Bronchial epithelial cell (primary cell): ENCODE measurements at regions not wholly inside any gene's neighbourhood (a gene's known extent, or its start where the extent isn't known, plus 50 kb on each side); places are given as distances from the start of the nearest gene placed in this dataset.

Experiments
- DNase-seq: peaks from one replicate; pipeline ENCODE4 v3.0.0-alpha.2; 2010; ENCODE audit warnings: low read depth
- FAIRE-seq: peaks from 2 replicates; lab custom pipeline; 2011; peaks lifted over from hg19 to GRCh38; lab: Jason Lieb, UNC
- H3K27me3 ChIP-seq: 2 replicates; pipeline ENCODE4 v1.5.1; 2011; ENCODE audit warnings: low read length; ENCODE audit not compliant: control insufficient read depth, insufficient read depth
- H3K36me3 ChIP-seq: 2 replicates; pipeline ENCODE4 v1.5.1; 2011; ENCODE audit warnings: low read length; ENCODE audit not compliant: control insufficient read depth, insufficient read depth
- H3K4me3 ChIP-seq: 2 replicates; pipeline ENCODE4 v1.5.1; 2011; ENCODE audit warnings: mild to moderate bottlenecking, low read depth, low read length, control low read depth
- CTCF ChIP-seq: IDR thresholded peaks from 2 replicates; pipeline ENCODE4 v1.5.1; 2011; ENCODE audit warnings: mild to moderate bottlenecking, moderate library complexity, low read length, control low read depth, inconsistent platforms; ENCODE audit not compliant: insufficient read depth, severe bottlenecking

- no peak for DNase-seq
- H3K36me3 ChIP-seq, result no peaks in the 10 kb centered on the region
- FAIRE-seq, result no peak
- H3K4me3 ChIP-seq, result no peak overlapping the region
- no peak for TF ChIP-seq CTCF
- H3K27me3 ChIP-seq, result no peaks in the 10 kb centered on the region
These were observed 791.7 kb upstream of the POM121L12 start for GRCh38 chr7:52243685-52244084.

- DNase-seq (no peak), FAIRE-seq (no peak)
- no peak overlapping the region for H3K4me3 ChIP-seq
- TF ChIP-seq CTCF, result no peak
- H3K27me3 ChIP-seq, result no peaks in the 10 kb centered on the region
- H3K36me3 ChIP-seq, result no peaks in the 10 kb centered on the region
These were observed 802.2 kb upstream of the POM121L12 start for GRCh38 chr7:52233248-52233647.

- FAIRE-seq, result no peak
- DNase-seq, result no peak
- Histone ChIP-seq H3K36me3 (no peaks in the 10 kb centered on the region), H3K4me3 (no peak overlapping the region), H3K27me3 (no peaks in the 10 kb centered on the region)
- TF ChIP-seq CTCF, result no peak
These were observed 823.5 kb upstream of the POM121L12 start for GRCh38 chr7:52211930-52212329.

GRCh38 chr7:52209614-52210013 is 825.8 kb upstream of the POM121L12 start:
- DNase-seq, result no peak
- no peak for FAIRE-seq
- H3K4me3 ChIP-seq, result no peak overlapping the region
- H3K27me3 ChIP-seq, result no peaks in the 10 kb centered on the region
- no peak for TF ChIP-seq CTCF
- H3K36me3 ChIP-seq, result no peaks in the 10 kb centered on the region

- H3K27me3 ChIP-seq, result no peaks in the 10 kb centered on the region
- no peak overlapping the region for H3K4me3 ChIP-seq
- no peak for DNase-seq
- TF ChIP-seq CTCF, result no peak
- no peak for FAIRE-seq
- H3K36me3 ChIP-seq, result no peaks in the 10 kb centered on the region
These were observed 838.2 kb upstream of the POM121L12 start for GRCh38 chr7:52197221-52197620.

- Histone ChIP-seq H3K36me3 (no peaks in the 10 kb centered on the region), H3K27me3 (no peaks in the 10 kb centered on the region), H3K4me3 (no peak overlapping the region)
- DNase-seq (no peak), FAIRE-seq (no peak)
- TF ChIP-seq CTCF, result no peak
These were observed 839.8 kb upstream of the POM121L12 start for GRCh38 chr7:52195664-52196063.
